Endothelial cell of umbilical vein (primary cell): ENCODE measurements at regions not wholly inside any gene's neighbourhood (a gene's known extent, or its start where the extent isn't known, plus 50 kb on each side); places are given as distances from the start of the nearest gene placed in this dataset.

Source experiments
- CTCF ChIP-seq, 2 donors: IDR thresholded peaks; 1 replicate in 1 of 2; 2 replicates in 1 of 2; pipeline ENCODE4 v1.5.1; 2011; ENCODE audit warnings: low read length in 2 of 2, mild to moderate bottlenecking in 2 of 2, moderate library complexity in 2 of 2, control low read depth in 1 of 2, inconsistent platforms in 1 of 2, low read depth in 1 of 2; ENCODE audit not compliant: insufficient read depth in 1 of 2; ENCODE audit errors: extremely low read depth in 1 of 2
- JUN ChIP-seq: IDR thresholded peaks from 2 replicates; pipeline ENCODE4 v1.6.1; 2011; ENCODE audit warnings: borderline replicate concordance, low read depth; ENCODE audit not compliant: insufficient read length, insufficient read depth

- TF ChIP-seq CTCF (IDR thresholded peaks at IDR 0.05; ENCODE audit: extremely low read depth in 1 of 2, insufficient read depth in 1 of 2, low read depth in 1 of 2, low read length in 2 of 2) = no peak
- no peak for TF ChIP-seq JUN
These were observed 59.1 kb downstream of the FAM43A start for GRCh38 chr3:194744826-194745225.
